Activated CD8-positive, alpha-beta T cell treated with anti-CD3 and anti-CD28 coated beads for 36 hours (primary cell): ENCODE measurements at regions not wholly inside any gene's neighbourhood (a gene's known extent, or its start where the extent isn't known, plus 50 kb on each side); places are given as distances from the start of the nearest gene placed in this dataset.
"Not testable (repeated sequence)": the region's sequence is repeated elsewhere in the genome, so short reads cannot be mapped to it uniquely, and the experiment has no call there.

Experiments used
- ATAC-seq: fragments of 200-7000 bp; cut with Tn5 transposase; one replicate; pipeline ENCODE4 v1.10.0; 2021; ENCODE audit warnings: mild to moderate bottlenecking, moderate library complexity
- CTCF ChIA-PET: fragments of 350-600 bp; sonication (Branson Sonifier 250); formaldehyde crosslinking; loops from one replicate; lab custom pipeline; 2021; ENCODE audit warnings: antibody characterized with exemption; lab: Charles Lee
- POLR2A ChIA-PET: fragments of 350-600 bp; sonication (Branson Sonifier 250); formaldehyde crosslinking; loops from one replicate; lab custom pipeline; 2021; ENCODE audit warnings: antibody characterized with exemption; lab: Charles Lee
- DNase-seq: peaks from one replicate; pipeline ENCODE4 v3.0.0-alpha.2; 2020
- H3K27ac Mint-ChIP-seq: one replicate; pipeline ENCODE4 v1.8.0; 2021; ENCODE audit warnings: mild to moderate bottlenecking, mixed read lengths
- H3K27me3 Mint-ChIP-seq: one replicate; pipeline ENCODE4 v1.8.0; 2021; ENCODE audit warnings: mixed read lengths
- H3K36me3 Mint-ChIP-seq: one replicate; pipeline ENCODE4 v1.8.0; 2021; ENCODE audit warnings: low read depth, mixed read lengths
- H3K4me1 Mint-ChIP-seq: one replicate; pipeline ENCODE4 v1.8.0; 2021; ENCODE audit warnings: low read depth, mixed read lengths
- H3K4me3 Mint-ChIP-seq: one replicate; pipeline ENCODE4 v1.8.0; 2021; ENCODE audit warnings: mild to moderate bottlenecking, moderate library complexity, mixed read lengths
- H3K9me3 Mint-ChIP-seq: one replicate; pipeline ENCODE4 v1.8.0; 2021; ENCODE audit warnings: mixed read lengths
- CTCF ChIP-seq: fragments of 200-600 bp; IDR thresholded peaks from one replicate; pipeline ENCODE4 v1.8.0; 2022; ENCODE audit warnings: antibody characterized with exemption, mild to moderate bottlenecking
- intact Hi-C: fragments of 100-400 bp; cut with micrococcal nuclease; formaldehyde crosslinking; loops from one replicate; pipeline ENCODE4 v1.10.0; 2022

GRCh38 chr19:7400815-7401214, 52.1 kb downstream of the ARHGEF18 start:
- no peak for TF ChIP-seq CTCF
- Mint-ChIP-seq H3K27me3 (no peaks in the 10 kb centered on the region), H3K36me3 (peaks cover 26% of the 10 kb centered on the region), H3K9me3 (peaks cover 1% of the 10 kb centered on the region), H3K4me3 (no peak overlapping the region), H3K27ac (no peak overlapping the region), H3K4me1 (peaks cover 39% of the 10 kb centered on the region)
- no peak for DNase-seq
- ChIA-PET CTCF (interaction anchor here (0.8 to 1.1 kb wide), 3 partner anchors 14 to 60 kb away, joined by 3 read pairs; no protein-coding TSS in a partner anchor), POLR2A (no interaction called here)
- no peak for ATAC-seq
- intact Hi-C loops: no loop called here

DNA sequence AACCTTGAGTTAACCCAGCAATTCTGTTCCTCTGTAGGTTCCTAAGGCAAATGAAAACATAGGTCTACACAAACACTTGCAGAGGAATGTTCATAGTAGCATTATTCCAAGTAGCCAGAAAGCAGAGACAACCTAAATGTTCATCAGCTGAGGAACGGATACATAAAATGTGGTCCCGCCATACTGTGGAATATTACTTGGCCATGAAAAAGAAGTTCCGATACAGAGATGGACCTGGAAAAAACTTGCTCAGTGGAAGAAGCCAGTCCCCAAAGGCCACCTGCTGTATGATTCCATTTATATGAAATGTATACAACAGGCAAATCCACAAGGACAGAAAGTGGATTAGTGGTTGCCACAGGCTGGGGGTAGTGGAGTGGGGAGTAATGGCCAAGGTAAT, 53.0 kb downstream of the ARHGEF18 start:
- POLR2A ChIA-PET: no interaction called here

DNA sequence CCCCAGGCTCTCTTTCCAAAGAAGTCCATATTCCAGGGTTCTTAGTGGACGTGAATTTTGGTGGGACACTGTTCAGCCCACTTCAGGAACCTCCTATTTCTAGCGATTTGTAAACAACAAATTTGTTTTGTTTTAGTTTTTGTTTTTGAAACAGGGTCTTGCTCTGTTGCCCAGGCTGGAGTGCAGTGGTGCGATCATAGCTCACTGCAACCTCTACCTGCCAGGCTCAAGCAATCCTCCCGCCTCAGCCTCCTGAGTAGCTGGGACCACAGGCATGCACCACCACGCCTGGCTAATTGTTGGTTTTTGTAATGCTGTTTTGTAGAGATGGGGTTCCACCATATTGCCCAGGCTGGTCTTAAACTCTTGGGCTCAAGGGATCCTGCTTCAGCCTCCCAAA, 56.7 kb downstream of the ARHGEF18 start:
- ATAC-seq, intact Hi-C loops, H3K4me3 Mint-ChIP-seq, H3K9me3 Mint-ChIP-seq, CTCF ChIA-PET, H3K27me3 Mint-ChIP-seq, POLR2A ChIA-PET, DNase-seq: not testable (repeated sequence)
- Mint-ChIP-seq H3K27ac (peak overlapping the region; percentile 55), H3K36me3 (peaks cover 20% of the 10 kb centered on the region), H3K4me1 (peaks cover 23% of the 10 kb centered on the region)

More for the DNA sequence above, 53.0 kb downstream of the ARHGEF18 start:
- CTCF ChIA-PET: no interaction called here
- no peak for TF ChIP-seq CTCF
- H3K4me1 Mint-ChIP-seq: peaks cover 32% of the 10 kb centered on the region
- no peak overlapping the region for H3K27ac Mint-ChIP-seq
- peaks cover 26% of the 10 kb centered on the region for H3K36me3 Mint-ChIP-seq
- intact Hi-C loops: no loop called here
- no peak overlapping the region for H3K4me3 Mint-ChIP-seq
- no peak for DNase-seq
- peaks cover 1% of the 10 kb centered on the region for H3K9me3 Mint-ChIP-seq
- H3K27me3 Mint-ChIP-seq: no peaks in the 10 kb centered on the region
- ATAC-seq: no peak

GRCh38 chr19:7408251-7408650, 59.5 kb downstream of the ARHGEF18 start:
- no peak for TF ChIP-seq CTCF
- ChIA-PET CTCF (interaction anchor here (1.9 kb wide), 1 partner anchor 55 kb away, joined by 6 read pairs; no protein-coding TSS in a partner anchor), POLR2A (interaction anchor here (0.7 kb wide), 1 partner anchor 47 kb away, joined by 3 read pairs; no protein-coding TSS in a partner anchor)
- Mint-ChIP-seq H3K9me3 (no peaks in the 10 kb centered on the region), H3K36me3 (peaks cover 14% of the 10 kb centered on the region), H3K4me3 (no peak overlapping the region), H3K27me3 (no peaks in the 10 kb centered on the region), H3K27ac (peak overlapping the region; percentile 2), H3K4me1 (peaks cover 21% of the 10 kb centered on the region)
- intact Hi-C loops: no loop called here
- ATAC-seq (no peak), DNase-seq (peak; percentile 14)

GRCh38 chr19:7410946-7411345, 62.2 kb downstream of the ARHGEF18 start:
- H3K4me1 Mint-ChIP-seq: peaks cover 26% of the 10 kb centered on the region
- POLR2A ChIA-PET: no interaction called here

More at GRCh38 chr19:7410946-7411345, 62.2 kb downstream of the ARHGEF18 start:
- DNase-seq: no peak
- peaks cover 15% of the 10 kb centered on the region for H3K36me3 Mint-ChIP-seq
- CTCF ChIA-PET: no interaction called here
- intact Hi-C loops: no loop called here
- no peak overlapping the region for H3K4me3 Mint-ChIP-seq
- H3K27ac Mint-ChIP-seq: peak overlapping the region; percentile 55
- H3K27me3 Mint-ChIP-seq: no peaks in the 10 kb centered on the region
- H3K9me3 Mint-ChIP-seq: no peaks in the 10 kb centered on the region
- no peak for TF ChIP-seq CTCF
- peak; percentile 20 for ATAC-seq
